ENCODE measurements at regions not wholly inside any gene's neighbourhood (a gene's known extent, or its start where the extent isn't known, plus 50 kb on each side); places are given as distances from the start of the nearest gene placed in this dataset.
"Not testable (repeated sequence)": the region's sequence is repeated elsewhere in the genome, so short reads cannot be mapped to it uniquely, and the experiment has no call there.

DNA sequence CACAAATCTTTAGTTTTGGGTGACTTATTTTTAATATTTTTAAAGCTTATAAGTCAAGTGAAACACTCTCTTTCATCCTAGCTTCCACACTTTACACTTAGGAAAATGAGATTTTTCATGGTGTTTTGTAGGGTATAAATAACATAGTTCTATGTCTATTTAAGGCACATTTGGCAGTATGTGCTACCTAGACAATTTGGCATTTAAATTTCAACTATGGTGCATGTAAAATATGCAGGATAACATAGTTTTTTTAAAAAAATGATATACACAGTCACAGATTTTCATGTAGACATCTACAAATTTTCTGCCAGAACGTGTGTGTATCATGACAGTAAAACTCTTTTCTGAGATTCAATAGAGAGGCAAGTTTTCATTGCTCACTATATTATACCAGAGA lies 115.1 kb upstream of the MAP3K7 start:
- DNase-seq (ENCODE audit: low read depth in 4 of 4, low spot score in 2 of 4), result no peak

- no peak for DNase-seq (ENCODE audit: low read depth in 4 of 4, low spot score in 2 of 4)
Observed at GRCh38 chr6:90701146-90701781, 114.4 kb upstream of the MAP3K7 start.

GRCh38 chr6:90695316-90695715 lies 108.4 kb upstream of the MAP3K7 start:
- no peak for DNase-seq (ENCODE audit: low read depth in 4 of 4, low spot score in 2 of 4)

DNA sequence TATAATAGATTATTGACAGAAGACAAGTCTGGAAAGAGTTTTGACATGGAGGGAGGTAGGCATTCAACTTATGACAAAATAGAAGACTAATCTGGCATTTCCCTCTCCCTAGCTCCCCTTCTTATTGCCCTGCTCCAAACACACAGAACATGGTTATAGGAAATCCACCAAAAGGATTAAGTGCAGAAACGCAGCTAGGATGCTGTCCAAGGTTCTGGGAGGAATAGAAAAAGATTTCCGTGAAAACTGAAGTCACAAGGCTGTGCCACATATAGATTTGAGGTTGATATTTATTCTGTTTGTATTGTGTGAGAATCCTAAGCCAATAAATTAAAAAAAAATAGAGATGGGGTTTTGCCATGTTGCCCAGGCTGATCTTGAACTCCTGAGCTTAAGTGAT lies 107.9 kb upstream of the MAP3K7 start:
- DNase-seq (ENCODE audit: low read depth in 4 of 4, low spot score in 2 of 4), result no peak

DNA sequence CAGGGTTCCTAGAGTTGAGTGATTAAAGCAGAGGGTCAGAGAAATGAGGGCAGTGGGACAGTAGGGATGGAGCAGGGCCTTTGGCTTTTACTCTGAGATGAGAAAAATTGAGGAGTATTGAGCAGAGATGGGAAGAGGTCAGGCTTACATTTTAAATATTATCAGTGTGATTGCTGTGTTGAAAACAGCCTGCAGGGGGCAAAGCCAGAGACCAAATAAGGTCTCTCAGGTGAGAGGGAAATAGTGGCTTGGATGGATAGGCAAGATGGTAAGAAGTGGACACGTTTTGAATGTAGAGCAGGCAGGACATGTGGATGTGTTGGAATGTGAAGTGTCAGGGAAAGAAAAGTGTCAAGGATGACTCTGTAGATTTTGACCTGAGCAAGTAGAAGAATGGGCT lies 105.0 kb upstream of the MAP3K7 start:
- no peak for DNase-seq (ENCODE audit: low read depth in 4 of 4, low spot score in 2 of 4)

GRCh38 chr6:90689172-90689571 lies 102.3 kb upstream of the MAP3K7 start:
- DNase-seq (ENCODE audit: low read depth in 4 of 4, low spot score in 2 of 4), result no peak

GRCh38 chr6:90687775-90688380 lies 101.0 kb upstream of the MAP3K7 start:
- no peak for DNase-seq (ENCODE audit: low read depth in 4 of 4, low spot score in 2 of 4)

DNA sequence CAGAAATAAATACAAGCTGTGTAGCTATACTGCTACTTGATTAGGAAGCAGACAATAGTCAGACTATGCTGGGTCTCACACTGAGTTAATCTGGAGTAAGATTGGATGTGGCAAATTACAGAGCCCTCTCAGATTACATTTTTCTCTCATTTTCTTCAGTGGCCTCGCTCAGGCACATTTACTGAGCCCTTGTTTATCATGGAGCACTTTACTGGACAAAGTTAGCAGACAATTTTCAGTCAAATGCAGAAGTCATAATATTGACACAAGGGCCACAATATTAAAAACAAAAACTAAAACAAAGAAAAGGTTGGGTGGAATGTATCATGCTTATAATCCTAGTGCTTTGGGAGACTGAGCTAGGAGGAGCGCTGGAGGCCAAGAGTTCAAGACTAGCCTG lies 95.0 kb upstream of the MAP3K7 start:
- DNase-seq (ENCODE audit: low read depth in 4 of 4, low spot score in 2 of 4), result no peak

DNA sequence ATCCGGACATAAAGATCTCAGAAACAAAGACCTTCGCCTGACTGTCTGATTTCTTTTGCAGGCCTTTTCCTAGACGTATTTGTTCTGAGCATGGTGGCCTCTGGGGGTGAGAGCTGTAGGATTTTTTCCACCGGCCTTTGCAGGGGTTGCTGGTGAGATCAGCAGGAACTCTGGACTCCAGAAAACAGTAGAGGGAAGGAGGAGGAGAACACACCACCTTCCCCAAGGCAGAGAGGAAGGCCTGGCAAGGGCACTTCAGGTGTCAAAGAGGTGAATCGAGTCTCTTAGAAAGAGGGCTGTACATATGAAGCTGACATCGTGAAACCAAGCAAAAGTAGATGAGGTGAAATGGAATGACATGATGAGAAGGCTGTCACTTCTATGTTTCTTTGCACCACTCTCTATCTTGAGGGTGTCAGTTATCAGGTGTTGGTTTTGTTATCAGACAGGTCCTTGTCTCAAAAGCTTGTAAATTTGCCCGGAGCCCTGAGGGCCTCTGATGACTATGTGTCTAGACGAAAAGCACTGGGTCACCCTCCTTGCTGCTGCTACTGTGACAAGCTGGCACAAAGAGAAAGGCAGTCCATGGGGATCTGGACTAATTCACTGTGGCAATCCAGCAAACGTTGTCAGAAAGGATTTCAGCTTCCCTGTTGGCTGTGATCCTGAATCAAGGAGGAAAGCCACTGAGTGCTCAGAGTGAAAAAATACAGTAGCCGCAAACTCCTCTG lies 91.3 kb upstream of the MAP3K7 start:
- no peak for DNase-seq (ENCODE audit: low read depth in 4 of 4, low spot score in 2 of 4)

DNA sequence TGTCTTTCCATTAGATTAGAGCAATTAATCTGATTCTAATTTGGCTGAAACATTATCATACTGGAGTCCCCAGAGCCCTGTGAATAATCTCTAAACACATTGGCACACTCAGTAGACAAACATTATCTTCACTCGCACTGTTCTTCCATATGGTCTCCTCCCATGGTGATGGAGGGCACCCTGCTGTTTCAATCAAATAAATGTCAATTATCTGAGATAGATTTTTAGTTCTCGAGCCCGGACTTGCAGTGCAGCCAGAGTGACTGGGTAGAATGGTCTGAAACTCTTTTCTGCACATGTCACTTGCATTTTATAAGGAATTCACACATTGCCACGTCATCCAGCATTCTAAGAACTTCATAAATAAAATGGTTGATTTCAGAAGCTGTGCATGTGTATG lies 90.6 kb upstream of the MAP3K7 start:
- DNase-seq (ENCODE audit: low read depth in 4 of 4, low spot score in 2 of 4), result no peak

DNA sequence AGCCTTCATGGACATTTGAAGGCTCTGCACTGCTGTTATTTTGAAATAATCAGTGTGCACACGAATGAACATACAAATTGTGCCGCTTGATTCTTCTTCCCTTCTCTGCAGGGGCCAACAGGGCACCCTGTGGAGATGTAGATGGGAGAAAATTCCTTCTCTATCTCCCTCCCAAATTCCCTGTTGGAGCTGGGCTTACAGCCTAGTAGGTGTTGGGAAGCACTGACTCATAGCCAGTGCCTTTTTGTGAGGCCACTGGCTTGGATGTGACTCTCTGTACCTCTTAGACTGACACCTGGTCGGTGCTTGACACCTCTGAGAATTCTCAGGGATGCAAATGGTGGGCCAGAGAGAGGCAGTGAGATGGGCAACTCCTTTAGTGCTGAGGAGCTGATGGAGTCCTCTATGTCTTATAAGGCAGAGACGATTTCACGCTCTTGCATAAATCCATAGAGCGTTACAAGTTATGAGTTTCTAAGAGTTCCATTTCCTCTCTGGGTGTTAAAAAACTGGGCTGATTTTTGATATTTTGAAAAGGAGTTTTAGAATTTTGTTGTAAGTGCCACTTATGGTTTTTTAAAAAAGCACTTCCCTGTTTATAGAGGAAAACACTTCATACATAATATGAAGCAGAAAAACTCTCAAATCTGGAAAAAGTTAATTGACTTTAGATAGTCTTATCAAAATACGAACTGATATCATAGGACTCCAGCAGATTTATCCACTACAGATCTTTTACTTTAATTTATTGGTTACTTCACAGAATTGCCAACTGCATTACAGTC lies 89.8 kb upstream of the MAP3K7 start:
- no peak for DNase-seq (ENCODE audit: low read depth in 4 of 4, low spot score in 2 of 4)

DNA sequence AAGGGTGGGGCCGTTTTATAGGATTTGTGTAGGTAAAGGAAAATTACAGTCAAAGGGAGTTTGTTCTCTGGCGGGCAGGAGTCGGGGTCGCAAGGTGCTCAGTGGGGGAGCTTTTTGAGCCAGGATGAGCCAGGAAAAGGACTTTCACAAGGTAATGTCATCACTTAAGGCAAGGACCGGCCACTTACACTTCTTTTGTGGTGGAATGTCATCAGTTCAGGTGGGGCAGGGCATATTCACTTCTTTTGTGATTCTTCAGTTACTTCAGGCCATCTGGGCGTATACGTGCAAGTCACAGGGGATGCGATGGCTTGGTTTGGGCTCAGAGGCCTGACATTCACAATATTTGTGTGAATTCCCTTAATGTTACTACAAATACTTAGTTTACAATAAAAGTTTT lies 88.2 kb upstream of the MAP3K7 start:
- not testable (repeated sequence) for DNase-seq (ENCODE audit: low read depth in 4 of 4, low spot score in 2 of 4)

GRCh38 chr6:90674077-90674476 lies 87.2 kb upstream of the MAP3K7 start:
- not testable (repeated sequence) for DNase-seq (ENCODE audit: low read depth in 4 of 4, low spot score in 2 of 4)

DNA sequence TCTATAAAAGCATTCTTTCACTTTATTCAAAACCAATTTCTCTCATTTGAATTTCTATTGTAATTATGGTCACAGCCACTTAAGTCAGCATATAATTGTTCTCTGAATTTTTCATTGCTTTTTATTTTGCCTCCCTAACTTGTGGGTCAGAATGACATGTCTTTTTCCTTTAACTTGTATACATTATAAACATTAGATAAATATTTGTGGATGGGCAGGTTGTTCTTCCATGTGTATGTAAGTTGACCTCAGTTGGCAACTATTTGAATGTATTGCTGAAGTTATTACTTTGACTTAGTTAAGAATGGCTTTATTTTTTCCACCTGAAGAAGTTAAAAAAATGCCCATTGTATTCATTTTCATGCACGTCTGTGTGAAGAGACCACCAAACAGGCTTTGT lies 83.0 kb upstream of the MAP3K7 start:
- DNase-seq (ENCODE audit: low read depth in 4 of 4, low spot score in 2 of 4), result no peak

DNA sequence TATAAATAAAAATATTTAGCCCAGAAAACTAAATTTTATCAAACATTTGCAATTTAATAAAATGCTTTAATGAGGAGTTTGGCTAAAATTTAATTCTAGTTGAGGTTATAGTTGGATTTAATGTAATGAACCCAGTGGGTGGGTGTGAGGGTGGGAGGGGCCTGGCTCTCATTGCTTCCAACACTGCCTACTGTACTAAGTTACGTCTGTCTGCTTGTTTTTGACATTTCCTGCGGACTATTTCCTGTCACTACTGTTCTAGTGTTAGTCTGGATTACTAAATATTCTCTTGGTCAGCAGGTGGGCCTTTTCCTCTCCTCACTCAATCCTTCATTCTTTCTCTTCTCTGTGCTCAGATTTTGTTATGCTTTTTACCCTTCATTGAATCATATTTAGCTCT lies 82.5 kb upstream of the MAP3K7 start:
- no peak for DNase-seq (ENCODE audit: low read depth in 4 of 4, low spot score in 2 of 4)

DNA sequence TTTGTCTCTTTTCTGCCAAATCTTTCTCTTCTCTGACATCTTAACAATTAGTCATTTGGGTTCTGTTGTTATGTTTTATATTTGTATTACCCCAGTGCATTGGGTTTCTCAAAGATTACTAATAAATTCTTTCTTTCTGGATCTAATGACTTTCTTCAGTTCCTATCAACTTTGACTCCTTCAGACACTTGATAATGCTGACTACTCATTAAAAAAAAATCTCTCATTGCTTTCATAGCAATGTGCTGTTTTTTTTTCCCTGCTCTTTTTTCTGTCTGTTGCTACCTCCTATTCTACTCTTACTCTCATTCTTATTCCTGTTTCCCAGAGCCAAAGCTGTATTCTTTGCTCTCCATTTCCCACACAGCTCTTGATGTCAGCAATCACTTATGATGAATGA lies 81.3 kb upstream of the MAP3K7 start:
- DNase-seq (ENCODE audit: low read depth in 4 of 4, low spot score in 2 of 4), result no peak

DNA sequence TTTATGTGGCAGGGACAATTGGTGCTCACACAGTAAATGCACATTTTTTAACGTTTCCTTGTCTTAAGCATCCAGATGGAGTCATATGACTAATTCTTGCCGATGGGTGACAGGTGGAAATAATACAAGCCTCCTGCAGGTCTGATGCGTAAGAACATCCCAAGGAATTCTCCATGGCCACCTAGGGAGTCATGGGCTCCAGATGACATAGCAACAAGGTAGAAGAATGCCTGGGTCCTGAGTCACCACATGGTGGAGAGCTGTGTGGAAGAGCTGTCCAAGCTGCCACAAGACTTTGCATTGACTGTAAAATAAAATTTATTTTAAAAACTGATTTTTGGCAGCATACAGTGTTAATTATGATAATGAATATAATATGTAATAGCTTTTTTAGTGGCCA lies 77.0 kb upstream of the MAP3K7 start:
- DNase-seq (ENCODE audit: low read depth in 4 of 4, low spot score in 2 of 4), result no peak

- DNase-seq (ENCODE audit: low read depth in 4 of 4, low spot score in 2 of 4), result no peak
Observed at GRCh38 chr6:90663106-90663505, 76.2 kb upstream of the MAP3K7 start.

GRCh38 chr6:90660931-90661330 lies 74.1 kb upstream of the MAP3K7 start:
- DNase-seq (ENCODE audit: low read depth in 4 of 4, low spot score in 2 of 4), result no peak

GRCh38 chr6:90658497-90658896 lies 71.6 kb upstream of the MAP3K7 start:
- DNase-seq (ENCODE audit: low read depth in 4 of 4, low spot score in 2 of 4), result no peak

DNA sequence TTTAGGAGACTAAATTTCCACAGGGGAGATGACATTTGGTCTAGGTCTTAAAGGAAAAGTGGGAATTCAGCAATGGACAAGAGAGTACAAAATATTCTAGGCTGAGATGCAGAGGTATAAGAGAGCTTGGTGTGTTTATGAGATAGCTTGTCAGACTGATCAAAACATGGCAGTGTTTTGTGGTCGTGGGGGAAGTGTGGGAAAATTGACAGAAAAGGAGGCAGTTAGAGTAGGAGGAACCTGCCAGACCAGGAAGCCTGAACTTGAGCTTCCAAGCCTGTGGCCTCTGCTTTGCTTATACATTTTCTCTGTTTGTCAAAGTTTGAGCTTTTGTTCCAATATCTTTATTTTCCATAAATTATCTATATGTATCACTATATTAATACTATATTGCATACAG lies 69.5 kb upstream of the MAP3K7 start:
- no peak for DNase-seq (ENCODE audit: low read depth in 4 of 4, low spot score in 2 of 4)
